GM12892 (cell line): ENCODE measurements at regions not wholly inside any gene's neighbourhood (a gene's known extent, or its start where the extent isn't known, plus 50 kb on each side); places are given as distances from the start of the nearest gene placed in this dataset.

Experiments
- DNase-seq: peaks from one replicate; pipeline ENCODE4 v3.0.0; 2011; ENCODE audit not compliant: insufficient read length
- FAIRE-seq: peaks from 2 replicates; lab custom pipeline; 2011; peaks lifted over from hg19 to GRCh38; lab: Jason Lieb, UNC
- POLR2A ChIP-seq: IDR thresholded peaks from 2 replicates; pipeline ENCODE4 v1.6.1; 2011; ENCODE audit warnings: low read depth, low read length, control low read depth
- POLR2AphosphoS5 ChIP-seq: IDR thresholded peaks from 2 replicates; pipeline ENCODE4 v1.6.1; 2011; ENCODE audit warnings: low read depth, low read length, control low read depth
- TAF1 ChIP-seq: IDR thresholded peaks from 2 replicates; pipeline ENCODE4 v1.6.1; 2011; ENCODE audit warnings: low read depth, mild to moderate bottlenecking, control low read depth, low read length, borderline replicate concordance

DNA sequence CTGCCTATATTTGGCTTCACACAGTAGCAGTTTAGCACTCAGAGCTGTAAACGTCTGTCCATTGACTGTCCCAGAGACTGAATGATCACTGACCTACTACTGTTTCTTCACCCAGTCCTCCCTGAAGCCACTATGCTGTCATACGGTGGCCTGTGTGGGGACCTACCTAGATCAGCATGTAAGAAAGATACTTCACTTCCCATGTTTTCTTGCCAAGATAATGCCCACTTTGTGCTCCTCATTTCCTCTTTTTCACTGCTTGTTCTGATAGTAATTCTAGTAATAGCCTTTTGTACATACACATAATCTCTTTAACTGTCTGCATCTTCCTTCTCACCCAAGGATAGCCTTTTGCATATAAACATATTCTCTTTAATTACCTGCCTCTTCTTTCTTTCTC is 109.9 kb upstream of the TIAM2 start:
- DNase-seq (no peak), FAIRE-seq (no peak)
- TF ChIP-seq POLR2AphosphoS5, result no peak
- TF ChIP-seq POLR2A, result no peak
- TF ChIP-seq TAF1, result no peak

GRCh38 chr6:154886016-154886415 is 109.1 kb upstream of the TIAM2 start:
- no peak for TF ChIP-seq TAF1
- no peak for TF ChIP-seq POLR2AphosphoS5
- TF ChIP-seq POLR2A, result no peak
- no peak for FAIRE-seq

DNA sequence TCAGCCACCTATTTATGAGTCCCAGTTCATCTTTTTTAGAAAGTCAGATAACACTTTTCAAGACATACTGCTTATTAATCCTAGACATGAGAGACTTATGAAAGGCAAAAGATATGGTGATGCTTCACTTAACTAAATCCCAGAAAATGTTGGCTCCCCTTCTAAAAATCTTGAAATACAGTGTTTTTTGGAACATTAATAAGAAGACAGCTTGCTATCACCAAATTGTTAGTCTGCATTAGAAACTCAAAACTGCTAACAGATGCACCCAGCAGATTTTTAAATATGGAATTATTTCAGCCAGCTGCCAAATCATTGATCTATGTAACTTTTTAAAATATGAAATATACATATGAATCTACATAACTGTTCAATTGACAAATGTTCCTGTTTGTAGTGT is 108.6 kb upstream of the TIAM2 start:
- FAIRE-seq (no peak), DNase-seq (no peak)
- TF ChIP-seq POLR2AphosphoS5 (no peak), POLR2A (no peak), TAF1 (no peak)

More at GRCh38 chr6:154886016-154886415, 109.1 kb upstream of the TIAM2 start:
- no peak for DNase-seq

DNA sequence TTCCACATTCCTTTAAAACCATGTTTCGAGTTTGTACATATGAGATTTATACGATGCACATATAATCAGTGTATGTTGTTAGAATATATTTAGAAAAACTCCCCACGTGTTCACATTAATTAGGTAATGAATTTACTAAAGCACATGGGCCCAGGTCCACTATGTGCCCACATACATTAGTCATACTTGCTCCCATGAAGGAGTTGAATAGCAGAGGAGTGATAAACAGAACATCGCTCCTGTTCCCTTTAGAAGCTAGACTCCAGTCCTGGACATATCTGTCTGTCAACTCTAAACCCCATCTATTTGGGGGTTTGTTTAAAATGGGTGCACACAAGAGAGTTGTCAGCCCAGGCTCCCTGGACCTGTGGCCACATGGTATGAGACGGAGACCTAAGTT is 108.1 kb upstream of the TIAM2 start:
- FAIRE-seq (no peak), DNase-seq (no peak)
- TF ChIP-seq POLR2A, result no peak
- no peak for TF ChIP-seq POLR2AphosphoS5
- no peak for TF ChIP-seq TAF1

DNA sequence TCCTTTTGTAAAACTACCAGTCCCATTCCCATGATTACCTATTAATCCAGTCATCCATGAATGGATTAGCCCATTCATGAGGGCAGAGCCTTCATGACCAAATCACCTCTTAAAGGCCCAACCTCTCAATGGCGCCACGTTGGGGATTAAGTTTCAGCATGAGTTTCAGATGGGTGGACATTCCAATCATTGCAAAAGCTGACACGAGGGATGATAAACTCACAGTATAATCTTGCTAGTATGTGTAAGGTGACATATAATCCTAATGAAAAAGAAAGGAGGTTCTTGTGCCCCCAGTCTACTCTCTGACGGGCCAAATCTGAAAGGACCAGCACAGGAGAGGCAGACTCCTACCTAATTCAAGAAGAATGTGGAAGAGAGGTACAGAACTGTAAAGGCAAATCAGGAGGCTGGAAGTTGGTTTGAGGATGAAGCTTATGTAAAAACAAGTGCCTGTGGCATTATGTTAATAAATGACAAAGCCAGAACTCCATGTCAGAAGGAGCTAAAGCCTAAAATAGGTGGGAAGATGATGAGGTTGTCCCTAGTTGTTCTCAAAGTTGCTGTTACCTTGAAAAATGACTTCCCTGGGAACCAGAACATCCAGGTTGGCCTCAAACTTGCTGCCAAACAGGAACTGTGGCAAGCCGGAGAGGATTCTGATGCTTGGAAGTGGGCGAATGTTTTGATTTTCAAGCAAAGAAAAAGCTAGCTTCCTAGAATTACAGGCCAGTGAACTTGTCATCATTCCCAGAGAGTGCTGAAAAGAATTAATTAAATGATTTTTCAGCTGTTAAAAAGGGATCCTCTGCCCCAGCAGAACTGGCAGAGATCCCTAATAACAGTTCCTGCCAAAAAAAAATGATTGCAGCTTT is 106.5 kb upstream of the TIAM2 start:
- FAIRE-seq (no peak), DNase-seq (no peak)
- no peak for TF ChIP-seq POLR2AphosphoS5
- TF ChIP-seq TAF1, result no peak
- no peak for TF ChIP-seq POLR2A

- FAIRE-seq, result no peak
- TF ChIP-seq POLR2A (no peak), POLR2AphosphoS5 (no peak), TAF1 (no peak)
Measured at GRCh38 chr6:154890874-154891273, 104.2 kb upstream of the TIAM2 start.

DNA sequence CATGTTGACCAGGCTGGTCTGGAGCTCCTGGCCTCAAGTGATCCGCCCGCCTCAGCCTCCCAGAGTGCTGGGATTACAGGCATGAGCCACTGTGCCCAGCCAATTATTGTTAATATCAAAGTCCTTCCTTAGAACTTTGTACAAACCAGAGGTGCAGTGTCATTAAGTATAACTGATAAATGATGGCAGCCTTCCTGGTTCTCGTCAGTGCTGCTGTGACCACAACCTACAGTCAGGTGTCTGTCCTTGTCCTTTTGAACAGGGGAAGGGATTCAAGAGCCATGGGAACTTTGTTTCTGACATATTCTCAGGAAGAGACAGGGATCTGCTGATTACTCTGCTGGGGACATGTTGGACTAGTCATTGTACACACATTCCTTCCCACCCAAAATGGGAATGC is 103.2 kb upstream of the TIAM2 start:
- TF ChIP-seq POLR2A, result no peak
- no peak for TF ChIP-seq TAF1
- no peak for TF ChIP-seq POLR2AphosphoS5
- no peak for FAIRE-seq
- DNase-seq, result no peak

More at GRCh38 chr6:154890874-154891273, 104.2 kb upstream of the TIAM2 start:
- DNase-seq, result no peak

DNA sequence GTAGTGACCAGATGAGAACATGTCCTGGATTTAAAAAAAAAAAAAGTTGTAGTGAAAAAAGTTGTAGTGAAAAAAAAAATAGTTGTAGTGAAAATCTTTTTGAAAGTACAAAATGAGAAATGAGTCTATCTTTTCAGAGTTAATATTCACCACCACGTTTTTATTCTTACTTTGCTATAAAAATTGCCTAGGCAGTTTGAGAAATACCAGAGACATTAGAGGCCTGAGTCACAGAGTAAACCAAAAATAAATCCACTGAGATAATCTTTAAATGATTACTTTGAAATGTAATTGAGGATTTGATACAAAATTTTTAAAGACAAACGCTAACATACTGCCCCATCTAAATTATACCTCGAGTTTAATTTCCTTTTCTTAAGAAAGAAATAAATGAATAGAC is 101.2 kb upstream of the TIAM2 start:
- DNase-seq (no peak), FAIRE-seq (no peak)
- no peak for TF ChIP-seq TAF1
- TF ChIP-seq POLR2AphosphoS5, result no peak
- TF ChIP-seq POLR2A, result no peak

DNA sequence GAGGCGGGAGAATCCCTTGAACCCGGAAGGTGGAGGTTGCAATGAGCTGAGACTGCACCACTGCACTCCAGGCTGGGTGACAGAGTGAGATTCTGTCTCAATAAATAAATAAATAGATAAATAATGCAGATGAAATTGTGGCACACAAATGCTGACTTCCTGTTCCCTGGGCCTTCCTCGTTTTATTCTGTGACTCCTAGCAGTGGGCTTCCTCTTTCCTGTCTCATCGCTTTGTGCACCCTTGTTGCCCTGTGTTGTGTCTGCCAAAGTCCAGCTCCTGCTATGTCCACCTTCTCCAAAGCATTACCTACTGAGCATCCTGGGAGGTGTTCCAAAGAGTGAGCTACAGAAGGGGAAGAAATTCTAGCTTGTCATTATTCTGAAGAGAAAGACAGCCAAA is 100.2 kb upstream of the TIAM2 start:
- FAIRE-seq, result no peak
- DNase-seq, result no peak
- TF ChIP-seq POLR2A (no peak), TAF1 (no peak), POLR2AphosphoS5 (no peak)

DNA sequence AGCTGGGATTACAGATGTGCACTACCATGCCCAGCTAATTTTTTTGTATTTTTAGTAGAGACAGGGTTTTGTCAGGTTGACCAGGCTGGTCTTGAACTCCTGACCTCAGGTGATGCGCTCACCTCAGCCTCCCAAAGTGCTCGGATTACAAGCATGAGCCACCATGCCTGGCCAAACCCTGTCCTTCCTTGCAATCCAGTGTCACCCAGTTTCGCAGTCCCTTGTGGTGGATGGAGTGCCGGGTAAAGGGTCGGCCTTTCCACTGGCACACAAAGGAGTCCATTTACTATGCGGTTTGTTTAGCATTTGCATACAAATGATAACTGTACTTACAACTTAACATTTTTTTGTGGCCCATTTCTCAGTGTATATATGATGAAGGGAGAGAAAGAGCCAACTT is 99.3 kb upstream of the TIAM2 start:
- FAIRE-seq, result no peak
- DNase-seq, result no peak
- no peak for TF ChIP-seq TAF1
- no peak for TF ChIP-seq POLR2AphosphoS5
- no peak for TF ChIP-seq POLR2A

DNA sequence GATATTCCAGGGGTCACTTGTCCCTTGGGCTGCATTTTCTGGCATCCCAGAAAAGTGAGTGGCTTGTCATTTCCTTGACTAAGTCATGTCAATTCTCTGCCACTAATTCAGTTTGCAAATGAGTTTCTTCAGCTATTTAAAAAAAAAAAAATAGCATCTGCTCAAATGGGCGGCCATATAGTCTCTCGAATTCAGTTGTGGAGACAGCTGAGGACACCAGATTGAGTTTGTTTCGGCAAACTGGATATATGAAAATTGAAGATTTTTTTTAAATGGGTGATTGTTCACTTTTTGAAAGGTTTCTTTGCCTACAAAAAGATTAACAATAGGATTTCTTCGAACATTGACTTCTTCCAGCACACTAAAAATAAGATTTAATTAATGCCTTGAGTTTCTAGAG is 96.3 kb upstream of the TIAM2 start:
- TF ChIP-seq TAF1 (no peak), POLR2A (no peak)
- FAIRE-seq, result no peak
- DNase-seq, result no peak
